Mucosa of gallbladder (tissue), 1 donor: ENCODE measurements at regions not wholly inside any gene's neighbourhood (a gene's known extent, or its start where the extent isn't known, plus 50 kb on each side); places are given as distances from the start of the nearest gene placed in this dataset.
"Not testable (repeated sequence)": the region's sequence is repeated elsewhere in the genome, so short reads cannot be mapped to it uniquely, and the experiment has no call there.

Source experiments
- DNase-seq: peaks from one replicate; pipeline ENCODE4 v3.0.0-alpha.2; 2020; ENCODE audit warnings: low spot score
- donor health status: DM: no; HTN: no; CAD: no.

GRCh38 chr1:233790121-233790520, 114.4 kb upstream of the SLC35F3 start:
- DNase-seq: no peak

GRCh38 chr1:233790662-233791371, 113.7 kb upstream of the SLC35F3 start:
- peak; percentile 17 for DNase-seq

- DNase-seq: no peak
Observed at GRCh38 chr1:233791372-233791703, 113.1 kb upstream of the SLC35F3 start.

GRCh38 chr1:233791721-233792120, 112.8 kb upstream of the SLC35F3 start:
- DNase-seq: no peak

- DNase-seq: no peak
Observed at GRCh38 chr1:233794863-233795262, 109.6 kb upstream of the SLC35F3 start.

DNA sequence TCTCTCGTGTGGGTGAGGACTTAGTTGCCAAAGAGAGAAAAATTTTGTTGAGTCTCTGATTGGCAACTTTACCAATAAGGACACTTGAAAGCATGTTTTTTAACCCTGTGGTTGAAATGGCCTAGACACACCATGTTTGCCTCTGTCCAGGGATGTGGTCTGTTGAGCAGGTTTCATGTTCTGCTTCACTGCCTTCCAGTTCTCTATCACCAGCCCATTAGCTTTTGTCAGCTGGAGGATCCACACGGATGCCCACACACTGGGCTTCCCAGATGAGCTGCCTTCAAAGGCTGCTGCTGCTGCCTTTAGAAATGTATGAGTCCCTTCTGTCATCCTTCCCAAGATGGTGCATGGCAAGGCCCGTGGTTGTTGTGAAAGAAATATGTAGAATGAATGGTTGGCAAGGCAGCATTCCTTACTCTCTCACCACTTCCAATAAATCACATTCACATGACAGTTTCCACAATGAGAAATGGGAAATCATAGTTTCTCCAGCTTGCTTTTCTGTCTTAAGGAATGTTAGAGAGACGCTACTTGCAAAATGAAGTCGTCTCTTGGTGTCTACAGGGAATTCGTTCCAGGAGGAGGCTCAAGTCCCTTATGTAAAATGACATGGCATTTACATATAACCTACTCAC, 108.2 kb upstream of the SLC35F3 start:
- no peak for DNase-seq

DNA sequence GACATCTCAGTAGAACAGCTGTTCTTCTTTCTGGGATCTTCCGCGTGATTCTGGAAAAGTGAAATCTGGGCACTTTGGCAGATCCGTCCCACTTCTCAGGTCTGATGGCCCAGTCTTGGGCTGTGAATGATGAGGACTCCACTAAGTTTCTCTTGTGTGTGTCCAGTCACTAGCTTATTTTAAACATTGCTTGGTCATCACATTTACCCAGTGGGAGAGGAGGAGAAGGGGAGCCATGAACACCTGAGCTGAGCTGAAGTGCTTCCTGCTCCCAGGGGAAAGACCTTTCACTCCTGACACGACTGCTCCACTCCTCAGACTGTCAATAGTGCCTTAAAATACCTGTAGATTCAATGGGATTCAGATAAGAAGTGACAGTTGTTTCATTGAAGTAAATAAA, 101.9 kb upstream of the SLC35F3 start:
- no peak for DNase-seq

GRCh38 chr1:233805786-233806185, 98.7 kb upstream of the SLC35F3 start:
- DNase-seq: no peak

DNA sequence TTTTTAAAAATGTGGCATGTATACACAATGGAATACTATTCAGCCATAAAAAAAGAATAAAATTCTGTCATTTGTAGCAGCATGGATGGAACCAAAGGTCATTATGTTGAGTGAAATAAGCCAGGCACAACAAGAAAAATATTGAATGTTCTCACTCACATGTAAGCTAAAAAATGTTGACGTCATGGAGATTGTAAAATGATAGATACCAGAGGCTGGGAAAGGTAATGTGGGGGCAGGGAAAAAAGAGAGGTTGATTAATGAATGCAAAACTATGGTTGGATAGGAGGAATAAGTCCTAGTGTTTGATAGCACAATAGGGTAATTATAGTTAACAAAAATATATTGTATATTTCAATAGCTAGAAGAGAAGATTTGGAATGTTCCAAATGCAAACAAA, 89.1 kb upstream of the SLC35F3 start:
- DNase-seq: no peak

GRCh38 chr1:233815865-233816264, 88.6 kb upstream of the SLC35F3 start:
- no peak for DNase-seq

GRCh38 chr1:233816348-233816747, 88.1 kb upstream of the SLC35F3 start:
- no peak for DNase-seq

DNA sequence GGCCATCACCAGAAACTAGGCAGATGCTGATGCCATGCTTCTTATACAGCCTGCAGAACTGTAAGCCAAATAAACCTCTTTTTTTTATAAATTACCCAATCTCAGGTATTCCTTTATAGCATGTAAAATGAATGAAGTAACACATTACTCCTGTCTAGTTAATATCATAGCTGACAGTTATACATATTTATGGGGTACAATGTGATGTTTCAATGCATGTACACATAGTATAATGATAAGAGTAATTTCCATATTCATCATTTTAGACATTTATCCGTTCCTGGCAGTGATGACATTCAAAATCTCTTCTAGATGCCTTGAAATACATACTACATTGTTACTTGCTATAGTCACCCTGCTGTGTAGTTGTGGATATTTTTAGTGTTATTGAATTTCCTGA, 85.4 kb upstream of the SLC35F3 start:
- DNase-seq: no peak

GRCh38 chr1:233824179-233824578, 80.3 kb upstream of the SLC35F3 start:
- not testable (repeated sequence) for DNase-seq

DNA sequence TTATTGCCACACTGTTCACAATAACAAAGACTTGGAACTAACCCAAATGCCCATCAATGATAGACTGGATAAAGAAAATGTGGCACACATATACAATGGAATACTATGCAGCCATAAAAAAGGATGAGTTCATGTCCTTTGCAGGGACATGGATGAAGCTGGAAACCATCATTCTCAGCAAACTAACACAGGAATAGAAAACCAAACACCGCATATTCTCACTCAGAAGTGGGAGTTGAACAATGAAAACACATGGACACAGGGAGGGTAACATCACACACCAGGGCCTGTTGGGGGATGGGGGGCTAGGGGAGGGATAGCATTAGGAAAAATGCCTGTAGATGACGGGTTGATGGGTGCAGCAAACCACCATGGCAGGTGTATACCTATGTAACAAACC, 76.5 kb upstream of the SLC35F3 start:
- DNase-seq: not testable (repeated sequence)

- no peak for DNase-seq
Observed at GRCh38 chr1:233828480-233828879, 76.0 kb upstream of the SLC35F3 start.

- DNase-seq: no peak
Observed at GRCh38 chr1:233834609-233835008, 69.9 kb upstream of the SLC35F3 start.

GRCh38 chr1:233838207-233838606, 66.3 kb upstream of the SLC35F3 start:
- DNase-seq: not testable (repeated sequence)

GRCh38 chr1:233843525-233844204, 60.8 kb upstream of the SLC35F3 start:
- DNase-seq: no peak

- no peak for DNase-seq
Observed at GRCh38 chr1:233844275-233844674, 60.2 kb upstream of the SLC35F3 start.

GRCh38 chr1:233844692-233845091, 59.8 kb upstream of the SLC35F3 start:
- DNase-seq: no peak
